GM06990 (cell line): ENCODE measurements at regions not wholly inside any gene's neighbourhood (a gene's known extent, or its start where the extent isn't known, plus 50 kb on each side); places are given as distances from the start of the nearest gene placed in this dataset.

ENCODE experiments used
- DNase-seq: peaks from one replicate; pipeline ENCODE4 v3.0.0-alpha.2; 2011; ENCODE audit not compliant: insufficient read length; ENCODE audit errors: extremely low read depth
- H3K27me3 ChIP-seq: replicated peaks from 2 replicates; pipeline ENCODE4 v1.6.0; 2011; ENCODE audit warnings: low read length; ENCODE audit not compliant: control insufficient read depth, insufficient read depth
- H3K36me3 ChIP-seq: 2 replicates; pipeline ENCODE4 v1.5.1; 2011; ENCODE audit warnings: low read length; ENCODE audit not compliant: control insufficient read depth, insufficient read depth
- H3K4me3 ChIP-seq: replicated peaks from 2 replicates; pipeline ENCODE4 v1.5.1; 2011; ENCODE audit warnings: low read depth, mild to moderate bottlenecking, control low read depth, low read length
- CTCF ChIP-seq: IDR thresholded peaks from 2 replicates; pipeline ENCODE4 v1.5.1; 2011; ENCODE audit warnings: low read length, control low read depth, mild to moderate bottlenecking, inconsistent platforms; ENCODE audit not compliant: insufficient read depth, poor library complexity, severe bottlenecking

- Histone ChIP-seq H3K4me3 (no peak overlapping the region), H3K27me3 (no peaks in the 10 kb centered on the region; the same call in 1 of the 2 replicates), H3K36me3 (no peaks in the 10 kb centered on the region)
- DNase-seq, result no peak
- no peak for TF ChIP-seq CTCF
These were observed 255.7 kb downstream of the DLEU7 start for GRCh38 chr13:50587645-50588373.

GRCh38 chr13:50588491-50589130 lies 254.9 kb downstream of the DLEU7 start:
- no peak for DNase-seq
- Histone ChIP-seq H3K36me3 (no peaks in the 10 kb centered on the region), H3K27me3 (no peaks in the 10 kb centered on the region; the same call in 1 of the 2 replicates), H3K4me3 (no peak overlapping the region)
- TF ChIP-seq CTCF, result no peak

- Histone ChIP-seq H3K27me3 (no peaks in the 10 kb centered on the region; the same call in 1 of the 2 replicates), H3K36me3 (no peaks in the 10 kb centered on the region), H3K4me3 (no peak overlapping the region)
- DNase-seq, result no peak
- no peak for TF ChIP-seq CTCF
These were observed 254.4 kb downstream of the DLEU7 start for GRCh38 chr13:50589139-50589538.

GRCh38 chr13:50589651-50590054 lies 253.8 kb downstream of the DLEU7 start:
- TF ChIP-seq CTCF, result no peak
- Histone ChIP-seq H3K27me3 (no peaks in the 10 kb centered on the region; the same call in 1 of the 2 replicates), H3K4me3 (no peak overlapping the region), H3K36me3 (no peaks in the 10 kb centered on the region)
- no peak for DNase-seq

GRCh38 chr13:50592412-50593155 lies 250.9 kb downstream of the DLEU7 start:
- no peak overlapping the region for H3K4me3 ChIP-seq
- H3K36me3 ChIP-seq, result no peaks in the 10 kb centered on the region
- no peak for TF ChIP-seq CTCF
- no peaks in the 10 kb centered on the region; the same call in 1 of the 2 replicates for H3K27me3 ChIP-seq
- no peak for DNase-seq
